ENCODE measurements at regions not wholly inside any gene's neighbourhood (a gene's known extent, or its start where the extent isn't known, plus 50 kb on each side); places are given as distances from the start of the nearest gene placed in this dataset.

GRCh38 chr2:226030369-226030768, 630.9 kb downstream of the NYAP2 start:
- Histone ChIP-seq H3K27me3 (ENCODE audit: control insufficient read depth in 1 of 2, insufficient read depth in 2 of 2, low read length in 1 of 2) (no peaks in the 10 kb centered on the region), H3K9me3 (ENCODE audit: control insufficient read depth, low read length) (no peaks in the 10 kb centered on the region), H3K36me3 (ENCODE audit: control insufficient read depth in 1 of 2, insufficient read depth in 2 of 2, low read length in 1 of 2) (no peaks in the 10 kb centered on the region), H3K27ac (ENCODE audit: low read depth in 1 of 2, low read length in 2 of 2) (no peak overlapping the region), H3K4me1 (ENCODE audit: control insufficient read depth in 1 of 2, insufficient read depth in 2 of 2, low read length in 2 of 2) (no peaks in the 10 kb centered on the region), H3K4me3 (ENCODE audit: low read length in 2 of 2) (no peak overlapping the region)
- no peak for DNase-seq
- 45 to 50% methylated on average over 8 of the region's 8 CpGs for WGBS, 2 donors
- intact Hi-C loops (cut with DNase I): no loop called here
- no peak for ATAC-seq (ENCODE audit: low FRiP score)

GRCh38 chr2:226023946-226024345, 624.4 kb downstream of the NYAP2 start:
- intact Hi-C loops (cut with DNase I): loop anchor here in 1 of 2 donors (10.0 kb wide), 1 partner anchor 349 kb away; no protein-coding TSS in a partner anchor
- H3K4me1 ChIP-seq (ENCODE audit: control insufficient read depth in 1 of 2, insufficient read depth in 2 of 2, low read length in 2 of 2): no peaks in the 10 kb centered on the region
- ATAC-seq (ENCODE audit: low FRiP score) (no peak), DNase-seq (no peak)
- H3K36me3 ChIP-seq (ENCODE audit: control insufficient read depth in 1 of 2, insufficient read depth in 2 of 2, low read length in 1 of 2): no peaks in the 10 kb centered on the region
- H3K4me3 ChIP-seq (ENCODE audit: low read length in 2 of 2): no peak overlapping the region
- no peak overlapping the region for H3K27ac ChIP-seq (ENCODE audit: low read depth in 1 of 2, low read length in 2 of 2)
- no peaks in the 10 kb centered on the region for H3K27me3 ChIP-seq (ENCODE audit: control insufficient read depth in 1 of 2, insufficient read depth in 2 of 2, low read length in 1 of 2)
- peaks cover 2% of the 10 kb centered on the region for H3K9me3 ChIP-seq (ENCODE audit: control insufficient read depth, low read length)

- H3K27ac ChIP-seq (ENCODE audit: low read depth in 1 of 2, low read length in 2 of 2): no peak overlapping the region
- H3K36me3 ChIP-seq (ENCODE audit: control insufficient read depth in 1 of 2, insufficient read depth in 2 of 2, low read length in 1 of 2): no peaks in the 10 kb centered on the region
- no peaks in the 10 kb centered on the region for H3K27me3 ChIP-seq (ENCODE audit: control insufficient read depth in 1 of 2, insufficient read depth in 2 of 2, low read length in 1 of 2)
- no peaks in the 10 kb centered on the region for H3K4me1 ChIP-seq (ENCODE audit: control insufficient read depth in 1 of 2, insufficient read depth in 2 of 2, low read length in 2 of 2)
- no peak overlapping the region for H3K4me3 ChIP-seq (ENCODE audit: low read length in 2 of 2)
- no peak for DNase-seq
- ATAC-seq (ENCODE audit: low FRiP score): no peak
- H3K9me3 ChIP-seq (ENCODE audit: control insufficient read depth, low read length): peaks cover 2% of the 10 kb centered on the region
- WGBS, 2 donors: 49 to 57% methylated on average over 5 of the region's 5 CpGs
- intact Hi-C loops (cut with DNase I): loop anchor here in 1 of 2 donors (10.0 kb wide), 1 partner anchor 349 kb away; no protein-coding TSS in a partner anchor
These were observed 623.9 kb downstream of the NYAP2 start for GRCh38 chr2:226023383-226023782.

- Histone ChIP-seq H3K9me3 (ENCODE audit: control insufficient read depth, low read length) (peaks cover 2% of the 10 kb centered on the region), H3K4me3 (ENCODE audit: low read length in 2 of 2) (no peak overlapping the region), H3K27ac (ENCODE audit: low read depth in 1 of 2, low read length in 2 of 2) (no peak overlapping the region), H3K4me1 (ENCODE audit: control insufficient read depth in 1 of 2, insufficient read depth in 2 of 2, low read length in 2 of 2) (no peaks in the 10 kb centered on the region), H3K27me3 (ENCODE audit: control insufficient read depth in 1 of 2, insufficient read depth in 2 of 2, low read length in 1 of 2) (no peaks in the 10 kb centered on the region), H3K36me3 (ENCODE audit: control insufficient read depth in 1 of 2, insufficient read depth in 2 of 2, low read length in 1 of 2) (no peaks in the 10 kb centered on the region)
- ATAC-seq (ENCODE audit: low FRiP score) (no peak), DNase-seq (no peak)
- 88 to 94% methylated on average over 1 of the region's 1 CpG for WGBS, 2 donors
- intact Hi-C loops (cut with DNase I): loop anchor here in 1 of 2 donors (10.0 kb wide), 1 partner anchor 346 kb away; no protein-coding TSS in a partner anchor
These were observed 621.4 kb downstream of the NYAP2 start for GRCh38 chr2:226020956-226021355.

- ATAC-seq (ENCODE audit: low FRiP score) (no peak), DNase-seq (no peak)
- peaks cover 2% of the 10 kb centered on the region for H3K9me3 ChIP-seq (ENCODE audit: control insufficient read depth, low read length)
- no peak overlapping the region for H3K4me3 ChIP-seq (ENCODE audit: low read length in 2 of 2)
- H3K36me3 ChIP-seq (ENCODE audit: control insufficient read depth in 1 of 2, insufficient read depth in 2 of 2, low read length in 1 of 2): no peaks in the 10 kb centered on the region
- intact Hi-C loops (cut with DNase I): loop anchor here in 1 of 2 donors (10.0 kb wide), 1 partner anchor 345 kb away; no protein-coding TSS in a partner anchor
- H3K4me1 ChIP-seq (ENCODE audit: control insufficient read depth in 1 of 2, insufficient read depth in 2 of 2, low read length in 2 of 2): no peaks in the 10 kb centered on the region
- H3K27ac ChIP-seq (ENCODE audit: low read depth in 1 of 2, low read length in 2 of 2): no peak overlapping the region
- no peaks in the 10 kb centered on the region for H3K27me3 ChIP-seq (ENCODE audit: control insufficient read depth in 1 of 2, insufficient read depth in 2 of 2, low read length in 1 of 2)
These were observed 620.7 kb downstream of the NYAP2 start for GRCh38 chr2:226020176-226020575.

GRCh38 chr2:226018641-226019040, 619.1 kb downstream of the NYAP2 start:
- ATAC-seq (ENCODE audit: low FRiP score): no peak
- WGBS, 2 donors: 87 to 88% methylated on average over 2 of the region's 2 CpGs
- no peaks in the 10 kb centered on the region for H3K36me3 ChIP-seq (ENCODE audit: control insufficient read depth in 1 of 2, insufficient read depth in 2 of 2, low read length in 1 of 2)

GRCh38 chr2:226017537-226017936, 618.0 kb downstream of the NYAP2 start:
- DNase-seq: no peak
- Histone ChIP-seq H3K36me3 (ENCODE audit: control insufficient read depth in 1 of 2, insufficient read depth in 2 of 2, low read length in 1 of 2) (no peaks in the 10 kb centered on the region), H3K9me3 (ENCODE audit: control insufficient read depth, low read length) (no peaks in the 10 kb centered on the region), H3K4me3 (ENCODE audit: low read length in 2 of 2) (no peak overlapping the region), H3K27me3 (ENCODE audit: control insufficient read depth in 1 of 2, insufficient read depth in 2 of 2, low read length in 1 of 2) (no peaks in the 10 kb centered on the region), H3K4me1 (ENCODE audit: control insufficient read depth in 1 of 2, insufficient read depth in 2 of 2, low read length in 2 of 2) (no peaks in the 10 kb centered on the region), H3K27ac (ENCODE audit: low read depth in 1 of 2, low read length in 2 of 2) (no peak overlapping the region)
- intact Hi-C loops (cut with DNase I): no loop called here
- no peak for ATAC-seq (ENCODE audit: low FRiP score)
- 89 to 94% methylated on average over 2 of the region's 2 CpGs for WGBS, 2 donors

More at GRCh38 chr2:226018641-226019040, 619.1 kb downstream of the NYAP2 start:
- Histone ChIP-seq H3K9me3 (ENCODE audit: control insufficient read depth, low read length) (peaks cover 2% of the 10 kb centered on the region), H3K4me1 (ENCODE audit: control insufficient read depth in 1 of 2, insufficient read depth in 2 of 2, low read length in 2 of 2) (no peaks in the 10 kb centered on the region), H3K27me3 (ENCODE audit: control insufficient read depth in 1 of 2, insufficient read depth in 2 of 2, low read length in 1 of 2) (no peaks in the 10 kb centered on the region), H3K27ac (ENCODE audit: low read depth in 1 of 2, low read length in 2 of 2) (no peak overlapping the region), H3K4me3 (ENCODE audit: low read length in 2 of 2) (no peak overlapping the region)
- intact Hi-C loops (cut with DNase I): no loop called here
- no peak for DNase-seq

- no peaks in the 10 kb centered on the region for H3K36me3 ChIP-seq (ENCODE audit: control insufficient read depth in 1 of 2, insufficient read depth in 2 of 2, low read length in 1 of 2)
- no peaks in the 10 kb centered on the region for H3K27me3 ChIP-seq (ENCODE audit: control insufficient read depth in 1 of 2, insufficient read depth in 2 of 2, low read length in 1 of 2)
- DNase-seq (no peak), ATAC-seq (ENCODE audit: low FRiP score) (no peak)
- no peak overlapping the region for H3K4me3 ChIP-seq (ENCODE audit: low read length in 2 of 2)
- H3K27ac ChIP-seq (ENCODE audit: low read depth in 1 of 2, low read length in 2 of 2): no peak overlapping the region
- intact Hi-C loops (cut with DNase I): no loop called here
- no peaks in the 10 kb centered on the region for H3K4me1 ChIP-seq (ENCODE audit: control insufficient read depth in 1 of 2, insufficient read depth in 2 of 2, low read length in 2 of 2)
- H3K9me3 ChIP-seq (ENCODE audit: control insufficient read depth, low read length): no peaks in the 10 kb centered on the region
- WGBS, 2 donors: 86 to 95% methylated on average over 3 of the region's 3 CpGs
These were observed 617.6 kb downstream of the NYAP2 start for GRCh38 chr2:226017107-226017506.

- intact Hi-C loops (cut with DNase I): no loop called here
- 78 to 82% methylated on average over 10 of the region's 10 CpGs for WGBS, 2 donors
These were observed 612.4 kb downstream of the NYAP2 start for GRCh38 chr2:226011716-226012450.

More at GRCh38 chr2:226011716-226012450, 612.4 kb downstream of the NYAP2 start:
- DNase-seq (no peak), ATAC-seq (ENCODE audit: low FRiP score) (no peak)
- no peaks in the 10 kb centered on the region for H3K9me3 ChIP-seq (ENCODE audit: control insufficient read depth, low read length)
- H3K4me1 ChIP-seq (ENCODE audit: control insufficient read depth in 1 of 2, insufficient read depth in 2 of 2, low read length in 2 of 2): no peaks in the 10 kb centered on the region
- H3K36me3 ChIP-seq (ENCODE audit: control insufficient read depth in 1 of 2, insufficient read depth in 2 of 2, low read length in 1 of 2): no peaks in the 10 kb centered on the region
- no peak overlapping the region for H3K27ac ChIP-seq (ENCODE audit: low read depth in 1 of 2, low read length in 2 of 2)
- H3K4me3 ChIP-seq (ENCODE audit: low read length in 2 of 2): no peak overlapping the region
- no peaks in the 10 kb centered on the region for H3K27me3 ChIP-seq (ENCODE audit: control insufficient read depth in 1 of 2, insufficient read depth in 2 of 2, low read length in 1 of 2)
